Parathyroid adenoma (tissue), 2 donors: ENCODE measurements at regions not wholly inside any gene's neighbourhood (a gene's known extent, or its start where the extent isn't known, plus 50 kb on each side); places are given as distances from the start of the nearest gene placed in this dataset.

ENCODE experiments used
- H2AFZ ChIP-seq: fragments of 300-600 bp; sonication (generic); one replicate; pipeline ENCODE4 v1.7.0; 2017; ENCODE audit warnings: antibody characterized with exemption, mild to moderate bottlenecking
- H3K27ac ChIP-seq: fragments of 300-600 bp; sonication (generic); one replicate; pipeline ENCODE4 v1.7.0; 2017
- H3K27me3 ChIP-seq: fragments of 300-600 bp; sonication (generic); one replicate; pipeline ENCODE4 v1.7.0; 2017; ENCODE audit warnings: low read length; ENCODE audit not compliant: control insufficient read depth, insufficient read depth
- H3K36me3 ChIP-seq: fragments of 300-600 bp; sonication (generic); one replicate; pipeline ENCODE4 v1.7.0; 2017; ENCODE audit warnings: low read length; ENCODE audit not compliant: control insufficient read depth, insufficient read depth
- H3K4me1 ChIP-seq: fragments of 300-600 bp; sonication (generic); one replicate; pipeline ENCODE4 v1.7.0; 2017; ENCODE audit warnings: control low read depth
- H3K4me2 ChIP-seq: fragments of 300-600 bp; sonication (generic); one replicate; pipeline ENCODE4 v1.7.0; 2017; ENCODE audit warnings: low read length
- H3K4me3 ChIP-seq: fragments of 300-600 bp; sonication (generic); one replicate; pipeline ENCODE4 v1.7.0; 2017; ENCODE audit warnings: low read depth, low read length
- H3K79me2 ChIP-seq: fragments of 300-600 bp; sonication (generic); one replicate; pipeline ENCODE4 v1.7.0; 2017; ENCODE audit warnings: control low read depth
- H3K9ac ChIP-seq: fragments of 300-600 bp; sonication (generic); one replicate; pipeline ENCODE4 v1.7.0; 2017; ENCODE audit warnings: mild to moderate bottlenecking
- H3K9me3 ChIP-seq: fragments of 300-600 bp; sonication (generic); one replicate; pipeline ENCODE4 v1.7.0; 2017; ENCODE audit warnings: low read length; ENCODE audit not compliant: control insufficient read depth
- CTCF ChIP-seq: fragments of 300-600 bp; sonication (generic); IDR thresholded peaks from one replicate; pipeline ENCODE4 v1.7.0; 2017; ENCODE audit warnings: antibody characterized with exemption, mild to moderate bottlenecking
- donor health status: primary hyperparathyroidism.

- Histone ChIP-seq H3K79me2 (no peaks in the 10 kb centered on the region), H3K27ac (no peak overlapping the region), H3K27me3 (no peaks in the 10 kb centered on the region), H3K4me3 (no peak overlapping the region), H3K4me1 (no peaks in the 10 kb centered on the region), H3K9ac (no peak overlapping the region), H3K36me3 (no peaks in the 10 kb centered on the region), H2AFZ (no peak overlapping the region), H3K9me3 (no peaks in the 10 kb centered on the region), H3K4me2 (no peak overlapping the region)
- no peak for TF ChIP-seq CTCF
Observed at GRCh38 chr12:127595506-127595905, 671.5 kb upstream of the TMEM132C start.

DNA sequence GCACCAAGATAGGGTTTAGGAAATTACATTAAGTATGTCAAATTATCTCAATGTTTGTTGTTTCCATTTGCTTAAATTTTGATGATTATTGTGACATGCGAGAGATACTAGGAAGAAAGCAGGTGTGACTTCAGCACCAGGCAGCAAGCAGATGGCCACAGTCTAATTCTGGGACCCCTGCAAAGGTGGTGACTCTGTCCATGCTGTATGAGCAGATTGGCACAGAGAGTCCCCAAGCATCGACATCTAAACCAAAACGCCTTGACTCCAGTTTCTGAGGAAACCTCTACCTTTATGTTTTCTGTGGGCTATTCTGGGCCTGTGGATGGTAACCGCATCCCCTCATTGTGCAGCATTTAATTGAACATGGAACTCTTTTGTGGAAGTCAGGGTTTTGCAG, 670.1 kb upstream of the TMEM132C start:
- Histone ChIP-seq H3K4me2 (no peak overlapping the region), H3K27ac (no peak overlapping the region), H3K9ac (no peak overlapping the region), H2AFZ (no peak overlapping the region), H3K4me3 (no peak overlapping the region), H3K27me3 (no peaks in the 10 kb centered on the region), H3K9me3 (no peaks in the 10 kb centered on the region), H3K36me3 (no peaks in the 10 kb centered on the region), H3K79me2 (no peaks in the 10 kb centered on the region), H3K4me1 (no peaks in the 10 kb centered on the region)
- no peak for TF ChIP-seq CTCF

GRCh38 chr12:127599436-127599835, 667.5 kb upstream of the TMEM132C start:
- Histone ChIP-seq H3K36me3 (no peaks in the 10 kb centered on the region), H3K4me2 (no peak overlapping the region), H3K9me3 (no peaks in the 10 kb centered on the region), H3K79me2 (no peaks in the 10 kb centered on the region), H3K27me3 (no peaks in the 10 kb centered on the region), H3K9ac (no peak overlapping the region), H3K27ac (no peak overlapping the region), H2AFZ (no peak overlapping the region), H3K4me1 (no peaks in the 10 kb centered on the region), H3K4me3 (no peak overlapping the region)
- no peak for TF ChIP-seq CTCF

DNA sequence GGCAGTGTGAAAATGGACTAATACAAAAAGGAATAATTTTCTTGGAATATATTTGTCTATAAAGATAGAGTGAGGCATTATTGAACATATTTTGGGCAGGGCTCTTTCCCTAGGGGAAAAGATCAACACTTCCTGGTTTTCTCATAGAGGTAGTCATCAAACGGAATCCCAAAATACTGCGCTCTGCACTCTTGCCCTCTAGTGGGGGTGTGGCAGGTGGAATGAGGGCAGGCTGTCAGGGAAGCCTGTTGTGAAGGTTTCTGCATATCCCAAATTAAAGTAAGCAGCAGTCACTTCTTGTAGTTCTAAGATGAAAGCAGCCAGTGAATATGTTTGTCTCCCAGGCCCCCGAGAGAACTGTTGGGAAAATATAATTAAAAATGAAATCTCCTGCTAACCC, 666.8 kb upstream of the TMEM132C start:
- Histone ChIP-seq H3K27ac (no peak overlapping the region), H3K4me3 (no peak overlapping the region), H3K79me2 (no peaks in the 10 kb centered on the region), H3K36me3 (no peaks in the 10 kb centered on the region), H3K9me3 (no peaks in the 10 kb centered on the region), H3K9ac (no peak overlapping the region), H3K4me2 (no peak overlapping the region), H2AFZ (no peak overlapping the region), H3K4me1 (no peaks in the 10 kb centered on the region), H3K27me3 (no peaks in the 10 kb centered on the region)
- no peak for TF ChIP-seq CTCF

DNA sequence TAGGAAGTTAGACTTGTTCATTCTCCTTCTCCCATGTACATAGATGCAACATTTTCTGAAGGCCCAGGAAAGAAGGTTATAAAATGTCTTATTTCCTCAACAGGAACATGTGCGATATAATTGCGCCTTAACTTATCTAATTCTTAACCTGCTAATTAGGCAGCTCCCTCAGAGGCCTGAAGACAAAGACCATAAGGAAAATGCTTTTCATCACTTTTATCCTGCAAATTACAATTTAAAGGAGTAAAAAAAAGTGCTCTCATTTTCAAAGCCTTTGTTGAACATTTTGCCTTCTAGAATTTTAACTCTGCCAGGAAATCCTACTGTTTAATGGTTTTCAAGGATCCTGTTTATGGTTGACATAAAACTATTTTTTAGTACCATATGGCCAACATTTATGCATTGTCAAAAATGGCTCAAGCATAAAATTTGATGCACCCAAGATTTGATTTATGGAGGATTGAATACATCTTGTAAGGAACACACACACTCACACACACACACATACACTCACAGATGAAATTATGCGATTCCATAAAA, 660.4 kb upstream of the TMEM132C start:
- H3K79me2 ChIP-seq = no peaks in the 10 kb centered on the region
- H2AFZ ChIP-seq = no peak overlapping the region
- no peak for TF ChIP-seq CTCF
- H3K4me1 ChIP-seq = no peaks in the 10 kb centered on the region
- no peak overlapping the region for H3K4me3 ChIP-seq
- no peaks in the 10 kb centered on the region for H3K36me3 ChIP-seq
- no peak overlapping the region for H3K9ac ChIP-seq
- H3K9me3 ChIP-seq = no peaks in the 10 kb centered on the region
- no peak overlapping the region for H3K4me2 ChIP-seq
- no peaks in the 10 kb centered on the region for H3K27me3 ChIP-seq
- H3K27ac ChIP-seq = no peak overlapping the region
